Smooth muscle cell (in vitro differentiated cells): ENCODE measurements at regions not wholly inside any gene's neighbourhood (a gene's known extent, or its start where the extent isn't known, plus 50 kb on each side); places are given as distances from the start of the nearest gene placed in this dataset.
A peak's percentile ranks its signal among the peaks of the same experiment; 100 is the strongest.

Source experiments
- DNase-seq: peaks from one replicate; lab custom pipeline; 2025; ENCODE audit not compliant: unreplicated experiment; lab: John Stamatoyannopoulos, UW
- H2AFZ ChIP-seq: fragments of 200-600 bp; sonication (generic); 2 replicates; pipeline ENCODE4 v1.6.0; 2016; ENCODE audit warnings: antibody characterized with exemption, low read depth, mild to moderate bottlenecking
- H3F3A ChIP-seq: fragments of 200-600 bp; sonication (generic); 2 replicates; pipeline ENCODE4 v1.6.0; 2017; ENCODE audit warnings: antibody characterized with exemption, low read depth
- H3K27ac ChIP-seq: fragments of 200-600 bp; sonication (generic); 2 replicates; pipeline ENCODE4 v1.5.1; 2016; ENCODE audit warnings: low read depth, mild to moderate bottlenecking
- H3K27me3 ChIP-seq: fragments of 200-600 bp; sonication (generic); 2 replicates; pipeline ENCODE4 v1.6.1; 2016; ENCODE audit warnings: low read depth, mild to moderate bottlenecking
- H3K36me3 ChIP-seq: fragments of 200-600 bp; sonication (generic); 2 replicates; pipeline ENCODE4 v1.5.1; 2016; ENCODE audit warnings: low read depth
- H3K4me1 ChIP-seq: fragments of 200-600 bp; sonication (generic); 2 replicates; pipeline ENCODE4 v1.5.1; 2016; ENCODE audit warnings: low read depth
- H3K4me2 ChIP-seq: fragments of 200-600 bp; sonication (generic); 2 replicates; pipeline ENCODE4 v1.6.0; 2016; ENCODE audit warnings: mild to moderate bottlenecking
- H3K4me3 ChIP-seq: fragments of 200-600 bp; sonication (generic); 2 replicates; pipeline ENCODE4 v1.5.1; 2016; ENCODE audit warnings: mild to moderate bottlenecking
- H3K79me2 ChIP-seq: fragments of 200-600 bp; sonication (generic); 2 replicates; pipeline ENCODE4 v1.6.0; 2016; ENCODE audit warnings: low read depth, mild to moderate bottlenecking
- H3K9ac ChIP-seq: fragments of 200-600 bp; sonication (generic); 2 replicates; pipeline ENCODE4 v1.6.0; 2016; ENCODE audit warnings: low read depth
- H3K9me3 ChIP-seq: fragments of 200-600 bp; sonication (generic); replicated peaks from 2 replicates; pipeline ENCODE4 v1.5.1; 2016; ENCODE audit warnings: low read depth
- H4K20me1 ChIP-seq: fragments of 200-600 bp; sonication (generic); 2 replicates; pipeline ENCODE4 v1.6.0; 2016; ENCODE audit warnings: low read depth
- WGBS: methylation state at CpG from one replicate; pipeline ENCODE4 v1.1.7; 2016; ENCODE audit warnings: low lambda C conversion rate; 5-methylcytosine and 5-hydroxymethylcytosine counted together
- TF ChIP-seq, protein P1 (sequence below): fragments of 200-600 bp; sonication (generic); IDR thresholded peaks from 2 replicates; pipeline ENCODE4 v1.5.1; 2017; ENCODE audit warnings: borderline replicate concordance, mild to moderate bottlenecking, antibody characterized with exemption; ENCODE audit not compliant: insufficient read depth, poor library complexity, severe bottlenecking

DNA sequence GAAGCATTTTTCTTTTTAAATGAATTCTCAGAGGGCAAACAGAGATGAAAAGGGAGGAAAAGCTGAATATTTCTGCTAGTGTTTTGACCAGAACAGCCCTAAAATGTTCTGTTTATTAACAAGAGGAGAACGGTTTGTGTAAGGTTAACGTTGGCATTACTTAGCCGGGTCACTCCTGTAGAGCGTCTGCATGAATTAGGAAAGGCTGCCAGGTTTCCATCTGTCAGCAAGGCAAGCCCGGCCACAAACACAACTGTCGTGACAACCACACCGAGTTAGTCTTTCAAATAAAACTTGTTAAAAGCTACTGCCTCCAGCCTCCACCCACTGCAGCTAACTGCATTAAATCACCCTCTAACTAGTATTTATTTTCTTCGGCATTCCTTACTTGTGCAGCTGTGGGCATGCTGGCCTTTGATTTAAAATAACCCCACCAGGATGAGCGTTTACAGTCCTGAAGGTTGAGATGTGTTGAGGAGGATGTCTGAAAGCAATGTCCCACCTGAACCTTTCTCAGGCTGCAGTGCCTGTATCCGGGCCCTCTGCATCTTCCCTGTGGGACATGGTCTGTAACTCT, 527.9 kb downstream of the FGF9 start:
- H3K36me3 ChIP-seq: no peaks in the 10 kb centered on the region
- peak overlapping the region; percentile 61 for H3K27ac ChIP-seq
- WGBS: 20% methylated on average over 10 of the region's 10 CpGs
- H3K4me3 ChIP-seq: peak overlapping the region; percentile 14
- TF ChIP-seq, protein P1, sequence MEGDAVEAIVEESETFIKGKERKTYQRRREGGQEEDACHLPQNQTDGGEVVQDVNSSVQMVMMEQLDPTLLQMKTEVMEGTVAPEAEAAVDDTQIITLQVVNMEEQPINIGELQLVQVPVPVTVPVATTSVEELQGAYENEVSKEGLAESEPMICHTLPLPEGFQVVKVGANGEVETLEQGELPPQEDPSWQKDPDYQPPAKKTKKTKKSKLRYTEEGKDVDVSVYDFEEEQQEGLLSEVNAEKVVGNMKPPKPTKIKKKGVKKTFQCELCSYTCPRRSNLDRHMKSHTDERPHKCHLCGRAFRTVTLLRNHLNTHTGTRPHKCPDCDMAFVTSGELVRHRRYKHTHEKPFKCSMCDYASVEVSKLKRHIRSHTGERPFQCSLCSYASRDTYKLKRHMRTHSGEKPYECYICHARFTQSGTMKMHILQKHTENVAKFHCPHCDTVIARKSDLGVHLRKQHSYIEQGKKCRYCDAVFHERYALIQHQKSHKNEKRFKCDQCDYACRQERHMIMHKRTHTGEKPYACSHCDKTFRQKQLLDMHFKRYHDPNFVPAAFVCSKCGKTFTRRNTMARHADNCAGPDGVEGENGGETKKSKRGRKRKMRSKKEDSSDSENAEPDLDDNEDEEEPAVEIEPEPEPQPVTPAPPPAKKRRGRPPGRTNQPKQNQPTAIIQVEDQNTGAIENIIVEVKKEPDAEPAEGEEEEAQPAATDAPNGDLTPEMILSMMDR: no peak
- no peaks in the 10 kb centered on the region for H3K79me2 ChIP-seq
- H3K9me3 ChIP-seq: no peaks in the 10 kb centered on the region
- H4K20me1 ChIP-seq: no peaks in the 10 kb centered on the region
- no peak overlapping the region for H3K9ac ChIP-seq
- no peaks in the 10 kb centered on the region for H3K27me3 ChIP-seq
- peaks cover 11% of the 10 kb centered on the region for H3F3A ChIP-seq
- peaks cover 16% of the 10 kb centered on the region for H3K4me1 ChIP-seq
- DNase-seq: peak; percentile 4
- H3K4me2 ChIP-seq: peak overlapping the region; percentile 77
- H2AFZ ChIP-seq: peak overlapping the region; percentile 70

DNA sequence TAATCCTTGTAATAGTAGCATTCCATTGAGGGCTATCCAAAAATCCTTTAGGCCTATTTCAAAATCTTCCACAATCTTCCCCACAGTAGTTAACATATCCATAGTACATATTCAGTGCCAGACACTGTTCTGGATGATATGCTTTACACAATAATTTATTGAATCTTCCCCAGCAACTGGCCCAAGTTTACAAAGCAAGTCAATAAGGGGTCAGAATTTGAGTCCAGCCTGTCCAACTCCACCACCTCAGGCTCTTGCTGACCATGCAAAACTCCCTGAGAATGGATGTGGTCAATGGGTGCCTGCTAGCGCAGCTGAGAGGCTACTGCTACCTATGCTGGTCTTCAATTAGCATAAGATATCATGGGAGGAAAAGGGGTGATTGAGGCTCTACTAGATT, 529.6 kb downstream of the FGF9 start:
- H3K4me3 ChIP-seq: no peak overlapping the region
- peaks cover 11% of the 10 kb centered on the region for H3F3A ChIP-seq
- 100% methylated on average over 1 of the region's 1 CpG for WGBS
- no peak overlapping the region for H3K9ac ChIP-seq
- TF ChIP-seq, protein P1: no peak
- H3K4me2 ChIP-seq: no peak overlapping the region
- no peaks in the 10 kb centered on the region for H3K79me2 ChIP-seq
- no peaks in the 10 kb centered on the region for H3K36me3 ChIP-seq
- peaks cover 16% of the 10 kb centered on the region for H3K4me1 ChIP-seq
- H3K27ac ChIP-seq: no peak overlapping the region
- H3K9me3 ChIP-seq: no peaks in the 10 kb centered on the region
- DNase-seq: no peak
- no peaks in the 10 kb centered on the region for H4K20me1 ChIP-seq
- H2AFZ ChIP-seq: no peak overlapping the region
- no peaks in the 10 kb centered on the region for H3K27me3 ChIP-seq

DNA sequence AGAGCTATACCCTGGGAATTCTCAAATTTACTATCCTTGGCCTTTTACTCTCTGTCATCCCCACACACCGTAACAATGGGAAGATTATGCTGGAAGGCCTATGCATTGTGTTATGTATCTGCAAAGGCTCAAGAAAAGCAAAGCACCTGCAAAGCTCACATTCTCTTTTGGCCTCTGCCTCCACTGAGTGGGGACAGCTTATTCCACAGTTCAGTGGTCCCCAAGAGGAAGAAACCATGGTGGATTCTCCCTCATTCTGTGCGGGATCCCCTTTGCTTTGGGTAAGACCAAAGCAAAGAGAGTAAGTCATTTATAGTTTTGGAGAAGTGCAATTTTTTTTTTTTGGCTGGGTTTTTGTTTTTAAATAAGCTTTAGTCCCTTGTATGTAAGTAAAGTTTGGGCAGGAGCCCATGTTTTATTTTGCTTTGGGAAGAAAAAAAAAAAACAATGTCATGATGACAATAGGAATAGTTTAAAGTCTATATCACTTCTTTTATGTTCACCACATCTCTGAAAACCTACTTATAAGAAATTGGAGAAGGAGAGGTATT, 530.6 kb downstream of the FGF9 start:
- Histone ChIP-seq H2AFZ (no peak overlapping the region), H4K20me1 (no peaks in the 10 kb centered on the region), H3K4me3 (no peak overlapping the region), H3K9me3 (no peaks in the 10 kb centered on the region), H3F3A (peaks cover 11% of the 10 kb centered on the region), H3K27ac (no peak overlapping the region), H3K4me1 (peaks cover 16% of the 10 kb centered on the region), H3K9ac (no peak overlapping the region), H3K27me3 (no peaks in the 10 kb centered on the region), H3K4me2 (no peak overlapping the region), H3K36me3 (no peaks in the 10 kb centered on the region), H3K79me2 (no peaks in the 10 kb centered on the region)
- TF ChIP-seq, protein P1: no peak
- DNase-seq: no peak
- WGBS: 97% methylated on average over 2 of the region's 2 CpGs

DNA sequence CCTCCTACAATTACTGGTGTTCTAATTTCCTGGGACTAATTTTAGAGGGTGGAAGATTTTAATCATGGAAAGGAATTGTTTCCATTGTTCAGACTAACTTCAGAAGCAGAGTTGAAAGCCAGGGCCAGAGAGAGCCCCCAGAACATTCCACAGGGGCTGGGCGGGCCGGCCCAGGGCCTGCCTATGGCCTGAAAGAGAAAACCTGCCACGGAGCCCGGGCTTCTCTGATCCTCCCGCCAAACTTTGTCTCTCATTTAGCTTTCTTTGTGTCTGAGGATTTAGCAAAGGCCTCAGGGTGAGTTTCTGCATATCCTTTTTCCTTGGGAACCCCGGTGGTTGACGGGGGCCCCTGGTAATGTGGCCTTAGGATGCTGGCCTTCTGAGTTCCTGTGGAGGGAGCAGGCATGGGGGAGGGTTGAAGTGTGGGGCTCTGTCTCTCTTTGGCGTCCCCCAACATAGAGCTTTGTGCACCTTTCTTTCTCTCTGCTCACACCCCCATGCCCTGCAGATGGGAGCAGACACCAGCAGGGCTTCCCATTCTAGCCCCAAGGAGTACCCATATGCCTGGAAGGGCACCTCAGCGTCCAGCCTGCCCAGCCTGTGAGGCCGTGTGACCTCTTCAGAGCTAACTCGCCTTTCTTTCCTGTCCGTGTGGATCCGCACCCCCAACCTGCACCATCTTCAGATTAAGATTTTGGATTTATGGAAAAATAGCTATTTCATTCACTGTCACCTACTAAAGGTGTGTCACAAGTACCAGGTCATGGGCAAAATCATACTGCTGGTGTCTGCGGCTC, 539.5 kb downstream of the FGF9 start:
- Histone ChIP-seq H3K4me3 (no peak overlapping the region), H3K9ac (no peak overlapping the region), H3F3A (no peaks in the 10 kb centered on the region), H3K79me2 (no peaks in the 10 kb centered on the region), H3K27me3 (no peaks in the 10 kb centered on the region), H3K4me2 (no peak overlapping the region), H4K20me1 (no peaks in the 10 kb centered on the region), H3K9me3 (no peaks in the 10 kb centered on the region), H3K36me3 (no peaks in the 10 kb centered on the region), H3K4me1 (no peaks in the 10 kb centered on the region), H2AFZ (no peak overlapping the region), H3K27ac (no peak overlapping the region)
- TF ChIP-seq, protein P1: no peak
- 75% methylated on average over 14 of the region's 14 CpGs for WGBS
- no peak for DNase-seq
